Central memory CD8-positive, alpha-beta T cell (primary cell): ENCODE measurements at regions not wholly inside any gene's neighbourhood (a gene's known extent, or its start where the extent isn't known, plus 50 kb on each side); places are given as distances from the start of the nearest gene placed in this dataset.

Source experiments
- ATAC-seq: fragments of 150-1000 bp; cut with Tn5 transposase; replicated peaks from 2 replicates; pipeline ENCODE4 v1.10.0; 2022; ENCODE audit warnings: mild to moderate bottlenecking, moderate FRiP score, moderate number of reproducible peaks; ENCODE audit not compliant: poor library complexity, severe bottlenecking; ENCODE audit errors: extremely low read depth
- DNase-seq, 2 donors: peaks; one replicate each; pipeline ENCODE4 v3.0.0; 2021; ENCODE audit warnings: low spot score in 2 of 2
- H3K27ac Mint-ChIP-seq: one replicate; pipeline ENCODE4 v1.8.0; 2022; ENCODE audit warnings: low read depth, mild to moderate bottlenecking, moderate library complexity, mixed read lengths
- H3K27me3 Mint-ChIP-seq: one replicate; pipeline ENCODE4 v1.8.0; 2022; ENCODE audit warnings: mixed read lengths
- H3K36me3 Mint-ChIP-seq: one replicate; pipeline ENCODE4 v1.8.0; 2022; ENCODE audit warnings: mild to moderate bottlenecking, moderate library complexity, mixed read lengths; ENCODE audit not compliant: insufficient read depth
- H3K4me1 Mint-ChIP-seq: one replicate; pipeline ENCODE4 v1.8.0; 2022; ENCODE audit warnings: mixed read lengths
- H3K4me3 Mint-ChIP-seq: one replicate; pipeline ENCODE4 v1.8.0; 2022; ENCODE audit warnings: mild to moderate bottlenecking, moderate library complexity, mixed read lengths
- H3K9me3 Mint-ChIP-seq: one replicate; pipeline ENCODE4 v1.8.0; 2022; ENCODE audit warnings: mixed read lengths

GRCh38 chr7:112905950-112906349, 115.8 kb upstream of the TMEM168 start:
- no peak overlapping the region for H3K4me3 Mint-ChIP-seq
- H3K27me3 Mint-ChIP-seq = no peaks in the 10 kb centered on the region
- H3K9me3 Mint-ChIP-seq = peaks cover 13% of the 10 kb centered on the region
- DNase-seq (no peak), ATAC-seq (no peak)
- H3K36me3 Mint-ChIP-seq = peaks cover 6% of the 10 kb centered on the region
- H3K4me1 Mint-ChIP-seq = peaks cover 11% of the 10 kb centered on the region
- H3K27ac Mint-ChIP-seq = no peak overlapping the region

DNA sequence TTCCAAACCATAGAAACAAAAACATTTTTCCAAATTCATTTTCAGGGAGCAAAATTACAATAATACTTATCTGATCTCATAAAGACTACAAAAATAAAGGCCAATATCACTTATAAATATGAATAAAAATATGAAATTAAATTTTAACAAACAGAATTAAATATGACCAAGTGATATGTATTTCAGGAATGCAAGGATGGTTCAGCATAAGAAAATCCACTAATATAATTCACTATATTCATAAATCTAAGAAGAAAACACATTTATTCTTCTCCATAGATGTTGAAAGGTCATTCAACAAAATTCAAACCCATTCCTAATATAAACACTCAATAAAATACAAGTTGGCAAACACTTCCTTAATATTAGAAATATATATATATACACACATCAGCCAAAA, 115.2 kb upstream of the TMEM168 start:
- H3K27ac Mint-ChIP-seq = no peak overlapping the region
- DNase-seq (no peak), ATAC-seq (no peak)
- no peak overlapping the region for H3K4me3 Mint-ChIP-seq
- no peaks in the 10 kb centered on the region for H3K27me3 Mint-ChIP-seq
- peaks cover 11% of the 10 kb centered on the region for H3K4me1 Mint-ChIP-seq
- H3K9me3 Mint-ChIP-seq = peaks cover 13% of the 10 kb centered on the region
- H3K36me3 Mint-ChIP-seq = peaks cover 6% of the 10 kb centered on the region

GRCh38 chr7:112898432-112899290, 108.5 kb upstream of the TMEM168 start:
- H3K27ac Mint-ChIP-seq = no peak overlapping the region
- H3K27me3 Mint-ChIP-seq = no peaks in the 10 kb centered on the region
- H3K9me3 Mint-ChIP-seq = no peaks in the 10 kb centered on the region
- no peak overlapping the region for H3K4me3 Mint-ChIP-seq
- DNase-seq (peak in 1 of 2 donors; percentile 21), ATAC-seq (no peak)
- peaks cover 9% of the 10 kb centered on the region for H3K36me3 Mint-ChIP-seq
- H3K4me1 Mint-ChIP-seq = peaks cover 23% of the 10 kb centered on the region

GRCh38 chr7:112897839-112898431, 107.7 kb upstream of the TMEM168 start:
- no peak overlapping the region for H3K4me3 Mint-ChIP-seq
- H3K36me3 Mint-ChIP-seq = peaks cover 11% of the 10 kb centered on the region
- H3K27ac Mint-ChIP-seq = no peak overlapping the region
- H3K4me1 Mint-ChIP-seq = peaks cover 18% of the 10 kb centered on the region
- DNase-seq (no peak), ATAC-seq (no peak)
- no peaks in the 10 kb centered on the region for H3K27me3 Mint-ChIP-seq
- no peaks in the 10 kb centered on the region for H3K9me3 Mint-ChIP-seq

DNA sequence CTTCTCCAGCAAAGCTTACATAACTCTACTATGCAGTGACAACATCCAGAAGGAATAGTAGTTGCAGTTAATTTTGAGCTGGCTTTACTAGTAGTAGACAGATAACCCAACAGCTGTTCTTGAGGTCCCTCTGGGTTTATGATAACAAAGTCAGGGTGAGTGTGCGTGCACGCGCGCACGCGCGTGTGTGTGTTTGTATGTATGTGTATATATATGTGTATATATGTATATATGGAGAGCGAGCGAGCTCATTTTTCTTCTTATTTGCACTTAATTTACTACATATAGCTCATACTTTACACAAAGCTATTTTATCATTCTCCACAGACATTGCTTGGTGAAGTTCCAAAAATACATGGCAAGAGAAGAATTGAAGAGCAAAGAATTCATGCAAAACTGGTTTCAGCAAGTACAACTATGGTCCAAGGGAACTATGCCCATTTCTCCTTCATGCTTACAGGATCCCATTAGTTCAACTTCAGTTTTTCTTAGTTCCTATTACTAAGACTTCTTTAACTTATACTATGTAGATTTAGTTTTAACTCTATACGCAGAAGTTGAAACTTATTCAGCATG, 105.9 kb upstream of the TMEM168 start:
- Mint-ChIP-seq H3K4me3 (no peak overlapping the region), H3K27ac (no peak overlapping the region), H3K27me3 (no peaks in the 10 kb centered on the region), H3K4me1 (peaks cover 12% of the 10 kb centered on the region), H3K36me3 (peaks cover 6% of the 10 kb centered on the region), H3K9me3 (no peaks in the 10 kb centered on the region)
- no peak for ATAC-seq
- no peak for DNase-seq

DNA sequence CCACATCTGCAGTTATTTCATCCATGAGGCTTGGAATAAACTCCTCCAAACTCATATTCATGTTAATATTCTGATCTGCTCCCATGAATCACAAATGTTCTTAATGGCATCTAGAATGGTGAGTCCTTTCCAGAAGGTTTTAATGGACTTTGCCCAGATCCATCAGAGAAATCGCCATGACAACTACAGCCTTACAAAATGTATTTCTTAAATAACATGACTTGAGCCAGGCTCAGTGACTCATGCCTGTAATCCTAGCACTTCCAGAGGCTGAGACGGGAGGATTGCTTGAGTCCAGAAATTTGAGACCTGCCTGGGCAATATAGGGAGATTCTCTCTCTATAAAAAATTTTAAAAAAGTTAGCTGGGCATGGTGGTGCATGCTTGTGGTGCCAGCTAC, 102.1 kb upstream of the TMEM168 start:
- ATAC-seq (no peak), DNase-seq (no peak)
- H3K4me3 Mint-ChIP-seq = no peak overlapping the region
- no peaks in the 10 kb centered on the region for H3K9me3 Mint-ChIP-seq
- peaks cover 6% of the 10 kb centered on the region for H3K36me3 Mint-ChIP-seq
- peaks cover 26% of the 10 kb centered on the region for H3K4me1 Mint-ChIP-seq
- no peak overlapping the region for H3K27ac Mint-ChIP-seq
- no peaks in the 10 kb centered on the region for H3K27me3 Mint-ChIP-seq

- no peak overlapping the region for H3K4me3 Mint-ChIP-seq
- H3K4me1 Mint-ChIP-seq = peaks cover 23% of the 10 kb centered on the region
- ATAC-seq = no peak
- no peaks in the 10 kb centered on the region for H3K9me3 Mint-ChIP-seq
- DNase-seq = no peak
- H3K36me3 Mint-ChIP-seq = peaks cover 6% of the 10 kb centered on the region
- no peaks in the 10 kb centered on the region for H3K27me3 Mint-ChIP-seq
- H3K27ac Mint-ChIP-seq = no peak overlapping the region
Measured at GRCh38 chr7:112891698-112892097, 101.5 kb upstream of the TMEM168 start.

- ATAC-seq (no peak), DNase-seq (no peak)
- H3K27me3 Mint-ChIP-seq = no peaks in the 10 kb centered on the region
- H3K4me3 Mint-ChIP-seq = no peak overlapping the region
- no peak overlapping the region for H3K27ac Mint-ChIP-seq
- H3K4me1 Mint-ChIP-seq = peaks cover 27% of the 10 kb centered on the region
- peaks cover 6% of the 10 kb centered on the region for H3K36me3 Mint-ChIP-seq
- no peaks in the 10 kb centered on the region for H3K9me3 Mint-ChIP-seq
Measured at GRCh38 chr7:112889834-112890438, 99.7 kb upstream of the TMEM168 start.

GRCh38 chr7:112889268-112889667, 99.1 kb upstream of the TMEM168 start:
- no peaks in the 10 kb centered on the region for H3K9me3 Mint-ChIP-seq
- no peak for DNase-seq
- H3K36me3 Mint-ChIP-seq = peaks cover 5% of the 10 kb centered on the region
- no peak for ATAC-seq
- no peak overlapping the region for H3K27ac Mint-ChIP-seq
- H3K4me3 Mint-ChIP-seq = no peak overlapping the region
- peaks cover 27% of the 10 kb centered on the region for H3K4me1 Mint-ChIP-seq
- H3K27me3 Mint-ChIP-seq = no peaks in the 10 kb centered on the region

GRCh38 chr7:112888781-112889180, 98.6 kb upstream of the TMEM168 start:
- H3K9me3 Mint-ChIP-seq = no peaks in the 10 kb centered on the region
- DNase-seq (no peak), ATAC-seq (no peak)
- peaks cover 2% of the 10 kb centered on the region for H3K36me3 Mint-ChIP-seq
- no peaks in the 10 kb centered on the region for H3K27me3 Mint-ChIP-seq
- no peak overlapping the region for H3K27ac Mint-ChIP-seq
- no peak overlapping the region for H3K4me3 Mint-ChIP-seq
- peaks cover 27% of the 10 kb centered on the region for H3K4me1 Mint-ChIP-seq

DNA sequence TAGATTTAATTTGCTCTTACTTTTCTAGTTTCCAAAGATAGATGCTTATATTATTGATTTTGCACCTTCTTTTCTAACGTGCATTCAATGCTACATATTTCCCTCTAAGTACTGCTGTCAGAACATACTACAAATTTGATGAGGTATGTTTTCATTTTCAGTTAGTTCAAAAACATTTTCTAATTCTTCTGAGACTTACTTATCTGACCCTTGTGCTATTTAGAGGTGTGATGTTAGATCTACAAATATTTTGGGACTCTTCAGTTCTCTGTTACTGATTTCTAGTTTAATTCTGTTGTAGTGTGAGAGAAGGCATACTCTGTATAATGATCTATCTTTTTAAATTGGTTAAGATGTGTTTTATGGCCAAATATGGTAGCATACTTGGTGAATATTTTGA, 97.8 kb upstream of the TMEM168 start:
- H3K9me3 Mint-ChIP-seq = no peaks in the 10 kb centered on the region
- no peak overlapping the region for H3K27ac Mint-ChIP-seq
- no peaks in the 10 kb centered on the region for H3K27me3 Mint-ChIP-seq
- no peak overlapping the region for H3K4me3 Mint-ChIP-seq
- H3K4me1 Mint-ChIP-seq = peaks cover 32% of the 10 kb centered on the region
- no peaks in the 10 kb centered on the region for H3K36me3 Mint-ChIP-seq
- ATAC-seq (no peak), DNase-seq (no peak)

DNA sequence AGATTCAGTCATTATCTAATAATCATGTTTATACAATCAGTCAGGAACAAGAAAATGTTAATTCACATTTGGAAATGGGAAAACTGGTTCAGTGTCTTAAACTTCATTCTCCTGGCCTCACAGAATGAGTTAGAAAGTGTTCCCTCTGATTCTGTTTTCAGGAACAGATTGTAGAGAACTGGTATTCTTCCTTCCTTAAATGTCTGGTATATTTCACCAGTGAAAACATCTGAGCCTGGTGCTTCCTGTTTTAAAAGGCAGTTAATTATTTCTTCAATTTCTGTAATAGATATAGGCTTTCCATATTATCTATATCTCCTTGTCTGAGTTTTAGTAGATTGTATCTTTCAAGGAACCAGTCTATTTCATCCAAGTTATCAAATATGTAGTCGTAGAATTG, 97.1 kb upstream of the TMEM168 start:
- H3K36me3 Mint-ChIP-seq = no peaks in the 10 kb centered on the region
- ATAC-seq (no peak), DNase-seq (no peak)
- H3K27ac Mint-ChIP-seq = no peak overlapping the region
- H3K27me3 Mint-ChIP-seq = no peaks in the 10 kb centered on the region
- no peaks in the 10 kb centered on the region for H3K9me3 Mint-ChIP-seq
- H3K4me3 Mint-ChIP-seq = no peak overlapping the region
- peaks cover 33% of the 10 kb centered on the region for H3K4me1 Mint-ChIP-seq
